SH-SY5Y (cell line): ENCODE measurements at regions not wholly inside any gene's neighbourhood (a gene's known extent, or its start where the extent isn't known, plus 50 kb on each side); places are given as distances from the start of the nearest gene placed in this dataset.

Experiments used
- GATA2 ChIP-seq: IDR thresholded peaks from 2 replicates; pipeline ENCODE4 v1.6.1; 2011; ENCODE audit warnings: mild to moderate bottlenecking, low read depth, low read length
- GATA3 ChIP-seq: IDR thresholded peaks from 2 replicates; pipeline ENCODE4 v1.6.1; 2011; ENCODE audit warnings: low read depth, mild to moderate bottlenecking, low read length, moderate library complexity

DNA sequence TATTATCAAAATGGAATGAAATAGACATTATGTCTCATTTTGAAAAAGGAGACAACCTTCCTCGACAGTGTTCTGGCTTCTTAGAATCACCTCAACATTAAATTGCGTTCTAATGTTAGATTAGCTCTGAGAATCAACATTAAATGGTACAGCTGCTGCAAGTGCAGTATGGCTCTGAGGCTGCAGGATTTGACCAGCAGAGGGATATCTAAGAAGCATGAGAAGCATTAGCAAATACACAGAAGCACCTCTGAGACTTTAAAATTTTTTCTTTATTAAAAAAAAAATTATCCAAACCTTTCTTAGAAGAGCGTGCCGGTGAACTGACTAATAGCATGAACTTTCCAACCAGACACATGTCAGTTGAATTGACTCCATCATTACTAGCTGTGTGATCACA is 253.4 kb upstream of the LRIG3 start:
- no peak for TF ChIP-seq GATA3
- no peak for TF ChIP-seq GATA2
